Upper lobe of right lung (tissue), 1 donor: ENCODE measurements at regions not wholly inside any gene's neighbourhood (a gene's known extent, or its start where the extent isn't known, plus 50 kb on each side); places are given as distances from the start of the nearest gene placed in this dataset.

Experiments
- ATAC-seq: fragments of 200-7000 bp; cut with Tn5 transposase; one replicate; pipeline ENCODE4 v1.9.1; 2020; ENCODE audit warnings: mild to moderate bottlenecking, moderate library complexity
- DNase-seq: peaks from one replicate; pipeline ENCODE4 v3.0.0-alpha.2; 2020
- H3K27ac ChIP-seq: fragments of 200-600 bp; one replicate; pipeline ENCODE4 v1.8.0; 2022
- H3K27me3 ChIP-seq: fragments of 200-600 bp; one replicate; pipeline ENCODE4 v1.8.0; 2022; ENCODE audit warnings: mild to moderate bottlenecking
- H3K36me3 ChIP-seq: fragments of 200-600 bp; one replicate; pipeline ENCODE4 v1.8.0; 2022
- H3K4me1 ChIP-seq: fragments of 200-600 bp; one replicate; pipeline ENCODE4 v1.8.0; 2022
- H3K4me3 ChIP-seq: fragments of 200-600 bp; one replicate; pipeline ENCODE4 v1.8.0; 2022; ENCODE audit warnings: mild to moderate bottlenecking
- H3K9me3 ChIP-seq: fragments of 200-600 bp; one replicate; pipeline ENCODE4 v1.8.0; 2022
- CTCF ChIP-seq: fragments of 200-600 bp; IDR thresholded peaks from one replicate; pipeline ENCODE4 v1.8.0; 2022; ENCODE audit warnings: antibody characterized with exemption
- intact Hi-C: fragments of 100-400 bp; cut with DNase I; formaldehyde crosslinking; loops from one replicate; pipeline ENCODE4 v1.11.0; 2022
- donor health status: DM: no; HTN: yes; CAD: no; lungs with severe emphysema.

- no peaks in the 10 kb centered on the region for H3K36me3 ChIP-seq
- TF ChIP-seq CTCF, result no peak
- no peak overlapping the region for H3K27ac ChIP-seq
- peak; percentile 10 for ATAC-seq
- intact Hi-C loops, result no loop called here
- H3K4me3 ChIP-seq, result no peak overlapping the region
- DNase-seq, result no peak
- H3K4me1 ChIP-seq, result no peaks in the 10 kb centered on the region
- no peaks in the 10 kb centered on the region for H3K9me3 ChIP-seq
- no peaks in the 10 kb centered on the region for H3K27me3 ChIP-seq
Measured at GRCh38 chr3:177419904-177420601, 222.8 kb upstream of the TBL1XR1 start.

DNA sequence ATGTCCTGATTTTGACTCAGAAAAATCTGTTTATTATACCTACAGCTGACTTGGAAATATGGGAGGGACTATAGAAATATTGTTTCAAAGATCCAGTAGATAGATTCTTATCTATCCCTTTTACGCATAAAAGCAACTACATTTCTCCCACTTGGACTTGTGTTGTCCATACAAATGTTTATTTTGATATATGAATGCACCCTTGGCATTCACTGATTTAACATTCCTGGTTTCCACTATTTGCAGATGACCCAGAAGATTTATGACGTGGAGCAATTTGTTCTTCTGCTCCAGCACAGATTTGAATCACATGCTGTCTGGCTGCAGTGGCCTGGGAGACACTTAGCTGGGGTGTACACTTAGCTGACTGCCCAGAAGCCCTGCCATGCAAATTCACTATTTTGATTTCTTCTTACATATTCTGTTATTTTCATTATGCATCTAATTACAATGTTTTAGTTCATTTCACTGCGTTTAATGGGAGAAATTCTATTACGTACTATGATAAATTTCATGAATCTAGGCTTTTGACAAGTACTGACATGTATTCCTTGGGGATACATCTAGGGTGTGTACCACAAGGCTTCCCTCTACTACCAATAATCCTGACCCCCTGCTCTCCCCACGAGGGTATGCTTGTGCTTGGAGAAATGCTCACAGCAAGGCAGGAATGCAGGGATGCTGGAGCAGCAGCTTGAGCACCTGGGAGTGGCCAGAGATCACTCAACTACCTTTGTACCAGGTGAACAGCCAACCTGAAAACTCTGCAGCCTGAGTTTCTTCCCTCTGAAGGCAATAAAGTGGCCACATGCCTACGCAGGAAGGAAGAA, 223.6 kb upstream of the TBL1XR1 start:
- Histone ChIP-seq H3K27me3 (no peaks in the 10 kb centered on the region), H3K4me3 (no peak overlapping the region), H3K9me3 (no peaks in the 10 kb centered on the region), H3K4me1 (no peaks in the 10 kb centered on the region), H3K36me3 (no peaks in the 10 kb centered on the region), H3K27ac (no peak overlapping the region)
- ATAC-seq (peak; percentile 54), DNase-seq (no peak)
- intact Hi-C loops, result no loop called here
- TF ChIP-seq CTCF, result no peak

GRCh38 chr3:177421481-177421785, 224.2 kb upstream of the TBL1XR1 start:
- Histone ChIP-seq H3K27ac (no peak overlapping the region), H3K4me3 (no peak overlapping the region), H3K27me3 (no peaks in the 10 kb centered on the region), H3K4me1 (peaks cover 4% of the 10 kb centered on the region), H3K36me3 (no peaks in the 10 kb centered on the region), H3K9me3 (no peaks in the 10 kb centered on the region)
- no peak for TF ChIP-seq CTCF
- intact Hi-C loops, result no loop called here
- ATAC-seq (no peak), DNase-seq (no peak)

GRCh38 chr3:177424521-177424920, 227.2 kb upstream of the TBL1XR1 start:
- H3K4me1 ChIP-seq, result peaks cover 4% of the 10 kb centered on the region
- H3K4me3 ChIP-seq, result no peak overlapping the region
- no peaks in the 10 kb centered on the region for H3K9me3 ChIP-seq
- H3K36me3 ChIP-seq, result no peaks in the 10 kb centered on the region
- no peaks in the 10 kb centered on the region for H3K27me3 ChIP-seq
- no peak overlapping the region for H3K27ac ChIP-seq
- ATAC-seq (no peak), DNase-seq (no peak)
- intact Hi-C loops, result no loop called here
- no peak for TF ChIP-seq CTCF

- intact Hi-C loops, result no loop called here
- no peak overlapping the region for H3K4me3 ChIP-seq
- H3K36me3 ChIP-seq, result no peaks in the 10 kb centered on the region
- TF ChIP-seq CTCF, result no peak
- peaks cover 4% of the 10 kb centered on the region for H3K4me1 ChIP-seq
- ATAC-seq (no peak), DNase-seq (no peak)
- H3K27me3 ChIP-seq, result no peaks in the 10 kb centered on the region
- H3K27ac ChIP-seq, result no peak overlapping the region
- H3K9me3 ChIP-seq, result no peaks in the 10 kb centered on the region
Measured at GRCh38 chr3:177425042-177425441, 227.8 kb upstream of the TBL1XR1 start.
